ENCODE measurements at regions not wholly inside any gene's neighbourhood (a gene's known extent, or its start where the extent isn't known, plus 50 kb on each side); places are given as distances from the start of the nearest gene placed in this dataset.

DNA sequence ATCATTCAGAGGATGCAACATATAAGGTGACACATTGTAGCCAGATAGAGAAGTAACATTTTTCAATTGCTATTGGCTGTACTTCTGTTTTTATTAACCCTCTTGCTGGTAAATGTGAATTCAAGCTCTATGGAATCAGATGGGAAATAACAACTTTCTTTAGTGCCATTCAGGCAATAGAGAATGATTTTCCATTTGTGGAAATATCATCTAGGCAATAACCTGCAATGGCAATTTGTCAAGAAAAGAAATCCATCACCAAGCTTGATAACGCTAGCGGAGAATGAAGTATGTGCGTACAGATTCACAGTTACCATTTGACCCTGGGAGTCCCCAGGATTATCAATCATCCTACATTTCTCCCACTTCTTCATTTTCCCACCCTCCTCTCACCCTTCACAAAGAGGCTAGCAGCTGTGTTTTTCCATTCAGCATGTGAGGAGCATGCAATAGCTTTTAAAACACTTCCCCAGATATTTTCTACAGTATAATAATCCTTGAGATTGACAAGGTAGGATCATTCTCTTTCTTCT, 569.7 kb upstream of the KLF12 start:
- no peaks in the 10 kb centered on the region for H3K36me3 ChIP-seq
- no peak for TF ChIP-seq EP300 (IDR thresholded peaks at IDR 0.05)
- TF ChIP-seq POLR2AphosphoS5 (IDR thresholded peaks at IDR 0.05): no peak
- no peak for TF ChIP-seq POLR2A (IDR thresholded peaks at IDR 0.05)
- TF ChIP-seq, protein P1, sequence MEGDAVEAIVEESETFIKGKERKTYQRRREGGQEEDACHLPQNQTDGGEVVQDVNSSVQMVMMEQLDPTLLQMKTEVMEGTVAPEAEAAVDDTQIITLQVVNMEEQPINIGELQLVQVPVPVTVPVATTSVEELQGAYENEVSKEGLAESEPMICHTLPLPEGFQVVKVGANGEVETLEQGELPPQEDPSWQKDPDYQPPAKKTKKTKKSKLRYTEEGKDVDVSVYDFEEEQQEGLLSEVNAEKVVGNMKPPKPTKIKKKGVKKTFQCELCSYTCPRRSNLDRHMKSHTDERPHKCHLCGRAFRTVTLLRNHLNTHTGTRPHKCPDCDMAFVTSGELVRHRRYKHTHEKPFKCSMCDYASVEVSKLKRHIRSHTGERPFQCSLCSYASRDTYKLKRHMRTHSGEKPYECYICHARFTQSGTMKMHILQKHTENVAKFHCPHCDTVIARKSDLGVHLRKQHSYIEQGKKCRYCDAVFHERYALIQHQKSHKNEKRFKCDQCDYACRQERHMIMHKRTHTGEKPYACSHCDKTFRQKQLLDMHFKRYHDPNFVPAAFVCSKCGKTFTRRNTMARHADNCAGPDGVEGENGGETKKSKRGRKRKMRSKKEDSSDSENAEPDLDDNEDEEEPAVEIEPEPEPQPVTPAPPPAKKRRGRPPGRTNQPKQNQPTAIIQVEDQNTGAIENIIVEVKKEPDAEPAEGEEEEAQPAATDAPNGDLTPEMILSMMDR (IDR thresholded peaks at IDR 0.05): no peak
- no peak for ATAC-seq
- H3K4me3 ChIP-seq: no peak overlapping the region
- H3K4me1 ChIP-seq: no peaks in the 10 kb centered on the region
- 97 to 100% methylated on average over 3 of the region's 3 CpGs for whole genome bisulfite sequencing, 2 donors (ENCODE audit: low coverage in 1 of 2)
- H3K9me3 ChIP-seq: no peaks in the 10 kb centered on the region
- H3K27ac ChIP-seq: no peak overlapping the region
- no peaks in the 10 kb centered on the region for H3K27me3 ChIP-seq

DNA sequence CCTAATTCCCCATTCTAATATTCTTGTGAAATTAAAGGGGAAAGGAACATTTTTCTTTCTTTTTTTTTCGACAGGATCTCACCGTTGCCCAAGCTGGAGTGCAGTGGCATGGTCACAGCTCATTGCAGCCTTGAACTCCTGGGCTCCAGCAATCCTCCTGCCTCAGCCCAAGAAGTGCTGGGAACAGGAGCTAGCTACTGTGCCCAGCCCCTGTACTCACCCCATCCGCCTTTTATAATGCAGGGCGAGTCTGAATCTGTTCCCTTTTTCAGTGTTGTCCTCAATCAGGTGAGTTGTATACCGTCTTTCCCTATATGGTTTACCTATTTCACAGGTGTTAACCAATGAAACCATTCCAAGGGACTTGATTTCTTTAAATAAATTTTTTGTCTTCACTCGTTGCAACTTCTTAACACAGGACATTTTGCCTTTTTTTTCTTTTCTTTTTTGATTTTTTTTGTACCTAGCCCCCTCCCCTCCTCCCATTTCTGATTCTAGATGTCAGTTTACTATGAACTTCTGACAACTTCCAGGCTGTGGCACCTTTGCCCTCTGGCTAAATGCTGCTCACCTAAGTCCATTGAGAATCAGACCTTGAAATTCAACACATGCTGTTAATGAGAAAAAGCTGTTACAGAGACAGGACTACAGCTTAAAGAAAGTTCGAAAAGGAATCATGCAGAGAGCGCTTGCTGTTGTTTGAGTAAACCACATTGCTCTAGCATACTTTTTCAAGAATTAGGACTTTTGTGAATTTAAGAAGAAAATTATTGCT, 562.1 kb upstream of the KLF12 start:
- no peaks in the 10 kb centered on the region for H3K9me3 ChIP-seq
- H3K4me1 ChIP-seq: no peaks in the 10 kb centered on the region
- no peak for TF ChIP-seq POLR2AphosphoS5 (IDR thresholded peaks at IDR 0.05)
- no peak overlapping the region for H3K4me3 ChIP-seq
- WGBS, 2 donors (ENCODE audit: low coverage in 1 of 2): 56 to 67% methylated on average over 5 to 7 of the region's 8 CpGs
- H3K27me3 ChIP-seq: no peaks in the 10 kb centered on the region
- ATAC-seq: no peak
- H3K36me3 ChIP-seq: no peaks in the 10 kb centered on the region
- no peak overlapping the region for H3K27ac ChIP-seq

DNA sequence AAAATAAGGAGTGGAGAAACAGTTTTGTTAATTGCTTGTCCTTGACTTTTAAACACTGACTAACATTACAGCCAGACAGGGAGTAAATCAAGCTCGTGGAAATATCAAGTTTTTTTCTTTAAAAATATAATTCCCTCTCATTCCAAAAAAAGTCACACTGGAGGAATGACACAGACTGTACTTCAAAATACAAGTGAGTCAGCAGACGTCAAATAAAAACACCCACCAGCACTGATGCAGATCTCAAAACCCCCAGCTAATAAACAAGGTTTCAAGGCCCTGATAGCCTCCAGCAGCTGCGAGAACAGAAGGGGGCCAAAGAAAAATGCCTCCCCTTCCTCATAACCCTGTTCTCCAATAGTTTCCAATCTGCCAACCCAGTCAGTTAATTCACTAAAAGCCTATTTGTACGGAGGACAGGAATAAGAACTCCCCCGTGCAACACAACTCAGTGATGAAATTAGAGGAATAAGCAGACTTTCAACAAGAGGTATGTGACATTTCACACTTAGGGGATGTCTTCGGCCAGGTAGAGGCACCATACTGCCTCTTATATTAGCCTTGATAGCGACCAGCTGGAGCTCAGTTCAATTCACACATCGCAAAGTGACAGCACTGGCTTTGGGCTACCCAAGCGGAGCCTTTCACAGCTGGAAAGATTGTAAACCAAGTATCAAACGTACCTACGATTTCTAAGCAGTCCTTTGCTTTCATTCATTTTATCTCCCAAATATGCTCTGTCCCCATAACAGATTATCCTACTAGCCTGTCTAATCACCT, 561.0 kb upstream of the KLF12 start:
- TF ChIP-seq POLR2A (IDR thresholded peaks at IDR 0.05) (no peak), POLR2AphosphoS5 (IDR thresholded peaks at IDR 0.05) (no peak), EP300 (IDR thresholded peaks at IDR 0.05) (no peak)
- TF ChIP-seq, protein P1 (IDR thresholded peaks at IDR 0.05): no peak
- no peaks in the 10 kb centered on the region for H3K27me3 ChIP-seq
- H3K9me3 ChIP-seq: no peaks in the 10 kb centered on the region
- no peaks in the 10 kb centered on the region for H3K36me3 ChIP-seq
- H3K27ac ChIP-seq: no peak overlapping the region
- H3K4me3 ChIP-seq: no peak overlapping the region
- H3K4me1 ChIP-seq: no peaks in the 10 kb centered on the region
- 43 to 52% methylated on average over 5 to 11 of the region's 11 CpGs for WGBS, 2 donors (ENCODE audit: low coverage in 1 of 2)
- no peak for ATAC-seq

DNA sequence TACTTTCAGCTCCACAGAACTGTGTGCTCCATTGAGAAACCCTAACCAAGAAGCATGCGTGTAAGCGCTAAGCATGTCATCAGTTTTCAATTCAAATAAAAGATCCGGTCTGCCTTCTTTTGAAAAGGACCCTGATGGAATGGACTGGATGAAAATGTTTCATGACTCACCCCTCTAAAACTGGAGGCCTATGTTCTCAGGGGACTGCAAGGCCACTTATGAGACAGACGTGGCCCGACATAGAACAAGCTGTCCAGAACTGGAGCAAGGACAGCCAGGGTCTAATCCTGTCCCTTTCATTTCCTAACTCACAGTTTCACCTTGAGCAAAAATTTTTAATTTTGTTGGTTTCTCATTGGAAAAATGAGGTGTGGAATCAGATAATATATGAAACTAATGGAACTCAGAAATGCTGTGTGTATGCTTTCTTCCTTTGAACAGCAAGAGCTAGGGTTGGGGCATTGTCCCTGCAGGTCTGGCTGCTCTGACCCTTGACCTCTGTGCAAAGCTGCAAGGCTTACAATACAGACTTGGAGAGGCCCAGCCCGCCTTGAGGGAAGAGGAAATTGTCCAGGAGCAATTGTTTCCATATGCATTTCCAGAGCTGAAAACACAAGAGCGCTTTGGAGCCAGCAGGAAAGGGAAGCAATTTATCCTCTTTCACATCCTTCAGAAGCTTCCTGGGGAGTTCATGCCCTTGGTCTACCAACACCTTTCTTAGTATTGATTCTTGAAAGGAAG, 553.4 kb upstream of the KLF12 start:
- Histone ChIP-seq H3K4me3 (no peak overlapping the region), H3K9me3 (no peaks in the 10 kb centered on the region), H3K4me1 (no peaks in the 10 kb centered on the region), H3K27ac (no peak overlapping the region), H3K36me3 (no peaks in the 10 kb centered on the region), H3K27me3 (no peaks in the 10 kb centered on the region)
- no peak for ATAC-seq
- TF ChIP-seq POLR2A (IDR thresholded peaks at IDR 0.05) (no peak), POLR2AphosphoS5 (IDR thresholded peaks at IDR 0.05) (no peak), EP300 (IDR thresholded peaks at IDR 0.05) (no peak)
- TF ChIP-seq, protein P1 (IDR thresholded peaks at IDR 0.05): no peak
- WGBS, 2 donors (ENCODE audit: low coverage in 1 of 2): 75 to 91% methylated on average over 5 to 7 of the region's 7 CpGs

DNA sequence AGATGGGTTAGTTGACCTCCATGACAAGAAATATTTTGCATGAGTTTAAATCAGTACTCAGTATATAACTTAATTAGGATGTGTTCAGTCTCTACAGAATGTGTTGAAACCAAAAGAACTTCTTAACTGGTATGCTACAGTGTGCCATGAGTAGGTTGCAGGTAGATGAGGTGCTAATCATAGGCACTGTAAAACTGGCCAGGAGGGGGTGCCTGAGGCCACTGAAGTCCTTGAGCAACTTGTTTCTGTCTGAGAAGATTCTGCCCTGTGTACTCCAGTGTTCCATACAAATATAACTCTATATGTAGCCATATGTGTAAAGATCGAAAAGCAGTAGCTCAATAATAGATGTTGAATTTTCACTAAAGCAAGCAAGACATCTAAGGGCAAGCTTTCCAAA, 549.2 kb upstream of the KLF12 start:
- Histone ChIP-seq H3K27me3 (no peaks in the 10 kb centered on the region), H3K27ac (no peak overlapping the region), H3K4me1 (no peaks in the 10 kb centered on the region), H3K4me3 (no peak overlapping the region), H3K36me3 (no peaks in the 10 kb centered on the region), H3K9me3 (no peaks in the 10 kb centered on the region)
- TF ChIP-seq POLR2A (IDR thresholded peaks at IDR 0.05) (no peak), POLR2AphosphoS5 (IDR thresholded peaks at IDR 0.05) (no peak), EP300 (IDR thresholded peaks at IDR 0.05) (no peak)
- TF ChIP-seq, protein P1 (IDR thresholded peaks at IDR 0.05): no peak
- ATAC-seq: no peak
- 85 to 100% methylated on average over 1 of the region's 1 CpG for WGBS, 2 donors (ENCODE audit: low coverage in 1 of 2)

All from gastroesophageal sphincter (tissue), 4 donors.